GOT3 (cell line): ENCODE measurements at regions not wholly inside any gene's neighbourhood (a gene's known extent, or its start where the extent isn't known, plus 50 kb on each side); places are given as distances from the start of the nearest gene placed in this dataset.
"Not testable (repeated sequence)": the region's sequence is repeated elsewhere in the genome, so short reads cannot be mapped to it uniquely, and the experiment has no call there.

Source experiments
- DNase-seq: peaks from one replicate; lab custom pipeline; 2025; ENCODE audit warnings: mixed read lengths; lab: John Stamatoyannopoulos, UW

DNA sequence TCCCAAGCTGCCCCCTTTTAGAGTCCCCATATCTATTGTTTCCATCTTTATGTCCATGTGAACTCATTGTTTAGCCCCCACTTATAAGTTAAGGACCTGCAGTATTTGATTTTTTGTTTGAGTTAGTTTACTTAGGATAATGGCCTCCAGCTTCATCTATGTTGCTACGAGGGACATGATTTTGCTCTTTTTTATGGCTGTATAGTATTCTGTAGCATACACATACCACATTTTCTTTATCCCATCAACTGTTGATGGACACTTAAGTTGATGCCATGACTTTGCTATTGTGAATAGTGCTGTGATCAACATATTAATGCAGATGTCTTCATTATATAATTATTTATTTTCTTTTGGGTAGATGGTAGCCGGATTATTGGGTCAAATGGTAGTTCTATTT is 576.9 kb downstream of the ANKRD7 start:
- DNase-seq, result no peak

DNA sequence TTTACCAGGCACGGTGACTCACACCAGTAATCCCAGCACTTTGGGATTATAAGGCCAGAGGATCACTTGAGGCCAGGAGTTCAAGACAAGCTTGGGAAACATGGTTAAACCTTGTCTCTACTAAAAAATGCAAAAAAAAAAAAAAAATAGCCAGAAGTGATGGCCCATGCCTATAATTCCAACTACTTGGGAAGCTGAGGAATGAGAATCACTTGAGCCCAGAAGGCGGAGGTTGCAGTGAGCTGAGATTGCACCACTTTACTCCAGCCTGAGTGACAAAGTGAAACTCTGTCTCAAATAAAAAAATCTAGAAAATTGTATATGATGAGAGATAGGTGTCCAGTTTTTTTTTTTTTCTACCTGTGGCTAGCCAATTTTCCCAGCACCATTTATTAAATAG is 578.2 kb downstream of the ANKRD7 start:
- DNase-seq, result no peak

DNA sequence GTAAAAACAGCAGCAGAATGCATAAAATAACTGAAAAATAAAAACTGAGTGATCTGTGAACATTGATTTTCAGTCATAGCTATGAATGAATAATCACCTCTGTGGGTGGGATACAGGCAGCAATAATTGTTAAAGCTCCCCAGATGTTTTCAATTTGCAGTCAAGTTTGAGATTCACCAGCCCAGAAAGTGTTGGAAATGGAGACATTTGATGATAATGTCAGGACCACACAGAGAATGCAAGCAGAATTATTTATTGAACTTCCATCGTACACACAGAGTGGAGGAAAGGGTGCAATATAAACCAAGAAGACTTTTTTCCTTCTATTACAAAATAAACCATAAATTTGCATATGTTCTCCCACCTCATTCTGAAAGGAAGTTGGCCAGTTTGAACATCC is 601.7 kb downstream of the ANKRD7 start:
- DNase-seq, result no peak

DNA sequence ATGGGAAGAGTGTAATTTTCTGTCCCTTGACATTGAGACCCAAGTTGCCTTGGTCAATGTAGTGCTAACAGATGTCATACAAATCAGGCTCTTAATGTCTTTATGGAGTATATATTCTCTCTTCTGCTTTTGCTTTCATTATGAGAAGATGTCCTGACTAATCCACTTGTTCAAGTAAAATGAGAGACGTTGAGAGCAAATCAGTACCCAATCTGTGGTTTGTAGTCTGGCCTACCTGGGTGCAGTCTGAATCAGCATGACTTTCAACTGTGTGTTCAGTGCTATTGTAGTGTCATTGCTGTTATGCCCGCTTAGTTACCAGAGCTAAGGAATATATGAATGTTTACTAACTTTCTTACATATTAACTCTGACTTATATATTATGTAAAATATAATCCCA is 612.4 kb downstream of the ANKRD7 start:
- DNase-seq, result no peak

DNA sequence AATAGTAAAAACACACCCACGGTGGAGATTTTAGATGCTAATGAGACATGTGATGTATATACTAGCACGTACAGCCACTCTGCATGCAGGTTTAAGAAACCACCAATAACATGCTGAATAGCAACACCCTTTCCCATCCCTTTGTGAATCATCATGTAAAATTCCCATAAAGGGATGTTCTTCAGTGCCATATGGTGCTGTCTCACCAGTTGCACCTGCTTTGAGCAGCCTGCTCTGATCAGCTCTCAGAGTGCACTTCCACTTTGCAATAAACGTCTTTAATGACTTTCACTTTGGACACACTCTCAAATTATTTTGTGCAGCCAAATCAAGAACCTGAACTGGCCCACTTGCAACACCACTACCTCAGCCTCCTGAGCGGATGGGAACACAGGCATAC is 615.0 kb downstream of the ANKRD7 start:
- no peak for DNase-seq

DNA sequence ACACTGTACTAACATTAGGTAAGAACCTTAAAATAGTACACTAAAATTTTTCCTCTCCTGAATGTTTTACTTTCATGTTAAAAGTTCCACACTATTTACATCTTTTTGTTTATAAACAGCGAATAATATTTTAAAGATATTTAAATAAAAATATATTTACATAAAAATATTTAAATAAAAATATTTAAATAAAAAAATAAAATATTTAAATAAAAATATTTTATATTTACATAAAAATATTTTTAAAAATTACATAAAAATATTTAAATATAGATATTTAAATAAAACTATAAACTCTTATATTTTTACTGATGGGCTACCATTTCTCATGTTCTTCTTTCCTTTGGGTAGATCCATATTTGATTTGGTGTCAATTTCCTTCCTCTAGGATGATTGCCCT is 619.0 kb downstream of the ANKRD7 start:
- DNase-seq, result no peak

DNA sequence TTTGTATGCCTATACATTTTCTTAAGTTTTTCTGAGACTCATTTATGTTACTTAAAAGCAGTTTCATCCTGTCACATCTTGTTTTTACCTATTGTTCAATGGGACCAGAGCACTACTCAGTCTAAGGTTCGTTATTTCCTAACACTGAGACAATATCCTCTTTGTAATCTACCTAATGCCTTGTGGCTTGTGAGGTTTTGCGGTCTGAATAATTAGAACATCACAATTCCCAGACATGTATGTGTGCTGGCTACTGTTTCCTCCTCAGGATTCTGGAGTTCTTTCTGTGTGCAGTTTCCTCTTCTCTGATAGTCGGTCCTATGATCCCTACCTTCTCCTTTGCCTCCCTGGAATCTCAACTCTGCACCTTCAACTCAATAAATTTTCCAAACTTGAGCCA is 620.2 kb downstream of the ANKRD7 start:
- DNase-seq, result no peak

DNA sequence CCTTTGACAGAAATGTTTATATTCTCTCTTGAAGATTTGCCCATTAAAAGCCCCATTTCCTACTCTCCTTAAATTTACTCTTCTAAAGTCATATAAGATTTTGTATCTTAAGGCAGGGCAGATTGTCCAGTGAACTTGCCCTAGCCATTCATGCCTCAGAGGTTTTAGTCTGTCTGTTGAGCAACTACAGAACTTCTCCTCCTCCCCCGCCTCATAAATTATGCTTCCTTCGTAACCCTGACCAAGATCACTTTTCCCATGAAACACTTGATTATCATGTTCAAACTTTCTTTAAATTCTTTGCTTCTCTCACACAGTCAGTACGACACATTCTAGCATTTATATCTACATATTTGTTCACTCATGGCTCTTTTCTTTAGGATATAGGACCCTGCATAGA is 621.3 kb downstream of the ANKRD7 start:
- DNase-seq, result no peak

DNA sequence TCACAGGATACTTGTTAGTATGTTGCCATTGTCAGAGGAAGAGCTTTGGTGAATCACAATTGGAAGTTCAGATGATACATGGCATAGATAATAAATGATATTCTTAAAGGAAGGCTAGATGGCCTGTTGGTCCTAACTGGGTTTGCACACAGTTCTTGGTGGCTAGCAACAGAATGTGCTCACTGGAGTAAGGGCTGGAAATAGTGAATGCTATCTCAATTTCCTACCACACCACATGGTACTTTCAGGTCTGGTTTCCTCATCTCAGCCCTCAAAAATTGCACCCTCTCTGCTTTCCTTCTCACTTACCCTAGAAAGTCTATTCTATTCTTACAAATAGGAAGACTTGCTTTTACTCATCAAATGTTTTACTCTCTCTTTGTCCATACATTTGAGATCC is 622.5 kb downstream of the ANKRD7 start:
- no peak for DNase-seq

DNA sequence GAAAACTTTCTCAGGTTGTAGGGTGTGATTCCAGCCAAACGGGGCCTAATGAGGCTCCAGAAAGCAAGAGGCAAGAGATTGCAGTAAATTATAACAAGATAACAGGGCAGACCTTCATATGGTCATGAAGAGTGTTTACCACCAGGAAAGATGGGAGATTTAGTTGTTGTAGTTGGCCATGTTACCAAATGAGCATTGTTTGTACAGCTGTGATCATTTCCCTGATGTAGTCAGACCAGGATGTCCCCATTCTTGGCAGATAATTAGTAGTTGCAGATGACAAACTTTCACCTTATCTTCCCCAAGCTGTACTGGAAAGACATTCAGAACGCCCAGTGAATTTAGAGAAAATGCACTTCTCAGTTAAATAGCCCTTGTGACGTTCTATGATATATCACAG is 630.8 kb downstream of the ANKRD7 start:
- no peak for DNase-seq

DNA sequence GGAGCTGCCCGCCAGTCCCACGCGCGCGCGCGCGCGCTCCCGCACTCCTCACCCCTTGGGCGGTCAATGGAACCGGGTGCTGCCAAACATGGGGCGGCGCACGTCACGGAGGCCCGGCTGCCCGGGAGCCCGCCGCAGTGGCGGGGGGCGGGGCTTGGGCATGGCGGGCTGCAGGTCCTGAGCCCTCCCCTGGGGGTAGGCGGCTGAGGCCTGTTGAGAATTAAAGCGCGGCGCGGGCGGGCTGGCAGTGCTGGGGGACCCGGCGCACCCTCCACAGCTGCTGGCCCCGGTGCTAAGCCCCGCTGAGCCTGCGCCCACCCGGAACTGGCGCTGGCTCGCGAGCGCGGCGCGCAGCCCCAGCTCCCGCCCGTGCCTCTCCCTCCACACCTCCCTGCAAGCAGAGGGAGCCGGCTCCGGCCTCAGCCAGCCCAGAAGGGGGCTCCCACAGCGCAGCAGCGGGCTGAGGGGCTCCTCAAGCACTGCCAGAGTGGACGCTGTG is 634.2 kb downstream of the ANKRD7 start:
- no peak for DNase-seq

DNA sequence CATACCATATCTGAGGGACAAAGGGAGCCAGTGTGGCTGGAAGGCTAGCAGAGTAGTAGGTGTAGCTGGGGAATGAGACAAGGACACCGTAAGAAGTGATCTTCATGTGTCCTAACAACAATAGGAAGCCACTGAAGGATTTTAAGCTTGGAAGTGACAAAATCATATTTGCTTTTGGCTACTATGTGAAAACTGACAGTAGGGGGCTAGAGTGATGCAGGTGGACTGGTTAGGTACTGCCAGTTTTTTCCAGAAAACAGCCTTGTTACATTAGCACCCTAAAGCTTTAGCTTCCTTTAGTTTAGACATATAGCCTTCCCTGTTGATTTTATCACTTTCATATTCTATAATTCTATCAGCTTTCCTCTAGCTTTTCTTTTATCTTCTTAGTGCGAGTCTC is 637.1 kb downstream of the ANKRD7 start:
- no peak for DNase-seq

DNA sequence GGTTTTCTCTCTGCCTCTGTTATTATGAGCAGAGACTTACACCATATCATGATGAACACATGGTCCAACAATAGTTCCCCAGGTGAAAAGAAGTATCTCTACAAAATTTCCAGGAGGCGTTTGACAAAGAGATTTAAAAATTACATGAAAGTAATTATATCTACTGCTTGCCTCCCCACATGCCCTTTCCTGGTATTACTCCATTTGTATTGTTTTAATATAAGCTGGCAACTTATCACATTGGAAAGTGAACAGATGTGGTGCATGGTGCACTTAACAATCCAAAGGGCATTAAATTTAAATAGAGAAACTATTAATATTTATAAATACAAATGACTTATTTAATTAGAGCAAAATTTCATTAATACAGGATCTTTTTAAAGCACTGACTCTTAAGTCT is 638.2 kb downstream of the ANKRD7 start:
- DNase-seq, result no peak

DNA sequence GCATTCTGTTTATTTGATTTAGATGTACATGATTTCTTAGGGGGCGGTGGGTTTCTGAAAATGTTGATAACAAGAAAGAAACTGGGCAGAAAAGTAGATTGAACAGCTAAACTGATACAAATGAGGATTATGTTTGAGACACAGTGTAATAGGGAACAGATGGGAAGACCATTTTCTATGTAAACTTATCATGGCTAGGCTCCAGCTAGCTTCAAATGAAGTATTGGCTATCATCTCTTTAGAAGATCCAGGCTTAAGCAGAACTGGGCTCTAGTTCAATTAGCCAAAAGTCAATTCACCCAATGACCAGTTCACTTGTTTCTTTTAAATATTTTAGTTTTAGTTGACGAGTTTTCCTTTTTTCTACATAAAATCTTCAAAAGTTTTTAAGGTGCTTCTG is 639.5 kb downstream of the ANKRD7 start:
- DNase-seq, result no peak

DNA sequence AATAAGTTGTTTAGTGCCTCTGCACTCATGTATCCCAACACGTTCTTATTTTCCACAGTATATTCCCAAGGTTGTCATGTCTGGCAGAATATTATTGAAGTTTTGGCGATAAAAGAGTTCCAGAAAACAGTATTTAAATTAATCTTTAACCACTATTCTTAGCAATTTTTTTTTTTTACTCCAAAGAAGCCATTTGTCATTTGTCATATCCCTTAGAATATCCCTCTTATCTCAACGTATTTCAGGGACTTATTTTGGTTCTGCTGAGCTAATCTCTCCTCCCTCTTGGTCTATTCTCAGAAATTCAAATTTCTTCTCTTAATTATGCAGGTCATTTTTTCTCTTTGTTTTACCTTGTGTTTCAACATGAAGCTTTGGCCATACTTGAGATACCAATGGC is 643.4 kb downstream of the ANKRD7 start:
- DNase-seq, result no peak

DNA sequence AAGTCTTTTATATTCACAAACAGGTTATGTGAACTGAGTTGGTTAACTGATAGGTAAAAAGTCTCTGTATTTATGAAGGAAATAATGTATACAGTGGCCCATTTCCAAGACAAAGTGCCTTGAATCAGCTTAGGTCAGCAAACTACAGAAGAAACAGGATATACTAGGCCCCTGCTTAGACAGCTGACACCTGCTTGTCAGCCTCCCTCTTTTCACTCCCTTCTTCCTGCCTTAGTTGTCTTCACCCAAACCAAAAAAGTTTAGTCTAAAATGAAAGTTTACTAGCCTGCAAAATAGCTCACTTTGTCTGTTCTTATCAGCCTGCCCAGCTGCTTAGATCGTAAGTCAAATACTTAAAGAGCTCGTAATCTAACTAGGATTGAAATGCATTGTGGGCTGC is 644.6 kb downstream of the ANKRD7 start:
- not testable (repeated sequence) for DNase-seq

DNA sequence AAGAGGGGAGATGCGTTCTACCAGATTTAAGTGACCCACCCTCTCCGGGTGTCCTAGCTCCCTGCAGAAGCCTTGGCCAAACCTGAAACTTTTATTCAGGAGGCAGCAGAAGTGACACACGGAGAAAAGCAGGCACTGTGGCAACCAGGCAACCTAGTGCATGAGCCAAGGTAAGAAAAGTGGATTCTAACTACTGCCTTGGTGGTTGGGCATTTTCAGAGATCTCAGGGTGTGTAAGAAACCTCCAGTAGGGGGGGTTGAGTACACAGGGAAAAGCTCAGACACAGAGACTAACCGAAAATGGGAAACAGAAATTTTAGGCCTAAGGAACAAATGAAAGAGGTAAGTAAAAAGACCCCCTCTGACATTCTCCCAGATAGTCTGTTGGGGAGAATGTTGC is 645.7 kb downstream of the ANKRD7 start:
- DNase-seq, result no peak

DNA sequence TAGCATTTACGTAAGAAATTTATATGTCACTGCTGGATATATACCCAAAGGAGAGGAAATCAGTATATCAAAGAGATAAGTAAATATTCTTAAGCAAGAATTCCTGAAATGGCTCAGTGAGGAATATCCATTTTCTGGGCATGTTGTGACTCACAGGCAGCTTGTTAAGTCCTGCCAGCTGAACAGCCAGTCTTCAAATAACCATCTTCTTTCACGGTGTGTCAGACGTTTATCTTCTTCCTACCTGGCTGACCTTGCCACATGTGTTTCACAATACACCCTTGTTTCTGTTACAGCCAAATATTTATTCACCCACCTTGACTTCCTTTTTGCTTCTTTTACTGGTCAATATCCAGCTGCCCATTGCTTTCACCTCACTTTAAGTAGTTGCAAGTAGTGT is 648.1 kb downstream of the ANKRD7 start:
- no peak for DNase-seq

DNA sequence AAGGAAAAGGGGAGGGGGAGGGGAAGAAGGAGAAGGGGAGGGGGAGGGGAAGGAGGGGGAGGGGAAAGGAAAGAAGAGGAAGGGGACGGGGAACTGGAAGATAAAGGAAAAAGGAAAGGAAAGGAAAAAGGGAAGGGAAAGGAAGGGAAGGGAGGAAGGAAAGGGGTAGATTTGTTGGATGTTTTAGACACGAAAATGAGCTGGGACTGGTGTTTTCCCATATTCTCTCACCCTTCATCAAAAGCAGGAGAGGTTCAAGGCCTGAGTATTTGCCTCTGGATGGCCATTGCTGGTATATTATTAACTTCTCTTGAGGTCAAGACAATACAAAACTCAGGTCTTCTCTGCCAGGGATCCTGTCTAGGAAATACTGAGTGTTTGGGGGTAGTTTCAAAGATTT is 652.7 kb downstream of the ANKRD7 start:
- no peak for DNase-seq

DNA sequence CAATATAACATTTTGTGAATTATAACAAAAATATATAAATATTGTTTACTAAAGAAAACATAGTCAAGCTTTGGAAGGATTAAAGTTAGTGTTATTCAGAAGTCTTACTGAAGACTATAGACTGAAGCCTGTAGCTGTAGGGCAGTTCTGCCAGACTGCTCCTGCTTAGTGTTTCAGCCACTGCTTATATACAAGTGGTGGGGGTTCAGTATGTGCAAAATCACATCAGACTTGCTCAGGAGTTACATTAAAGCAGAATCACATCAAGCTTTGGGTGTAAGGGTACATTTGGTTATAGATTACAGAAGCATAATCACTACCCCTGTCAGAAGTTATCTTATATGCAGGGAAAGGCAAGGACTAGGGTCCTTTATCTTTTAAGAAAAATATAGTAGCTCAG is 653.8 kb downstream of the ANKRD7 start:
- no peak for DNase-seq

DNA sequence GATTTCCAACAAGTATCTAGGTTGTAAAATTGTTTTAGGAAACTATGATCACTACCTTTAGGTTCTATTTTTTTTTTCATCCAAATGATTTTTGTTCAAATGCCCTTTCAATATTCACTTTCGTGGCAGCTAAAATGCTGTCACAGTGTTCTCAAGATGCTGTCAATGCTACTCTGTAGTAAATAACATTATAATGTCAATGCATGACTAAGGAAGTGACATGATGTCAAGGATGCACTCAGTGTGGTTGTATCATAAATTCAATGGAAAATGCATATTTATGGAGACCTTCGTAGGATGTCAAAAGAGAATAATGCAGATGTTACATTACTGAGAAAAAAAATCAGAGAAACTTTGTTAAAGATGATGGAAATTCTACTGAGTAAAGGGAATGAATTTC is 673.8 kb downstream of the ANKRD7 start:
- DNase-seq, result no peak

DNA sequence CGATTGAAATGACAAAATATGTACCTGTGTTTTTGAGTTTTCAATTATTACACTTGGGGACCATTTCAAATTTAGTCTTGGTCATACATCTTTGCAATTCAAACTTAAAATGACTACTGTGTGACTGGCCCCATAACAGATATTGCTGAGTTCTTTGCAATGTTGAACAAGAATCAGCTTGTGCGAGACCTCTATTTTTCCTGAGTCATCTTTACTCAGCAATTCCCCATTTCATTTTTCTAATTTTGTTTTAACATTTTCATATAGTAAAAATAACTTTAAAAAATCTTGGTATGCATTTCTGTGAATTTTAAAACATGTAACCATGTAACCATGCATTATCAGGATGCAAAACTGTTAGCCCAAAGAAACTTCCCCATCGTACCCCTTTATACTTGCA is 678.1 kb downstream of the ANKRD7 start:
- no peak for DNase-seq

DNA sequence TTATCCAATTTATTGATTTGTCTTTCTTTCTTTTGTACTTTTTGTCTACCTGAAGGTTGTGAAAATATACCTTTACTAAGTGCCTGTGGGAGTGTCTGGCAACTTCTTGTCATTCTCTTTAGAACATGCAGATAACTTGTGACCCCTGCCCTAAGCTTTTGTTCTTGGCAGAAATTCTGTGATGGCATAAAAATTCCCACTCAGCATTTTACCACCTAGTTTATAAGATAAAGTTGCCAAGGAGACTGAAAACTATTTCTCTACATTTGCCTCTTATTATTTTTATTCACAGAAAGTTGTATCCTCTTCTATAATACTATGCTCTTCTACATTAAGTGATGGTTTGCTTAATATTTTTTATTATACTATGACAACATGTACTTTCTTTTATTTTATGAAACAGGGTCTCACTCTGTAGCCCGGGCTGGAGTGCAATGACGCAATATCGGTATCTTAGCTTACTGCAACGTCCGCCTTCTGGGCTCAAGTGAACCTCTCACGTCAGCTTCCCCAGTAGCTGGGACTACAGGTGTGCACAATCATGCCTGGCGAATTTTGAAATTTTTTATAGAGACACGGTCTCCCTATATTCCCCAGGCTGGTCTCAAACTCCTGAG is 683.5 kb downstream of the ANKRD7 start:
- no peak for DNase-seq

DNA sequence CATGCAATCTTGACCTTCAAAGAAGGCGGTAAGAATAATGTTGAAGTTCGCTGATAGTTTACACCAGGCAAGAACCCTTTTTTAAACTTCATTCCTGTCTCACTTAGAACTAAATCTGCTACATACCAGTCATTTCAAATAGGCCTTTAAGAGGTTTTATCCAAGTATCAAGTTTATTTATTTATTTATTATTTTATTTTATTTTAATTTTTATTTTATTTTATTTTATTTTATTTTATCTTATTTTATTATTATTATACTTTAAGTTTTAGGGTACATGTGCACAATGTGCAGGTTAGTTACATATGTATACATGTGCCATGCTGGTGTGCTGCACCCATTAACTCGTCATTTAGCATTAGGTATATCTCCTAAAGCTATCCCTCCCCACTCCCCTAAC is 691.6 kb downstream of the ANKRD7 start:
- not testable (repeated sequence) for DNase-seq

DNA sequence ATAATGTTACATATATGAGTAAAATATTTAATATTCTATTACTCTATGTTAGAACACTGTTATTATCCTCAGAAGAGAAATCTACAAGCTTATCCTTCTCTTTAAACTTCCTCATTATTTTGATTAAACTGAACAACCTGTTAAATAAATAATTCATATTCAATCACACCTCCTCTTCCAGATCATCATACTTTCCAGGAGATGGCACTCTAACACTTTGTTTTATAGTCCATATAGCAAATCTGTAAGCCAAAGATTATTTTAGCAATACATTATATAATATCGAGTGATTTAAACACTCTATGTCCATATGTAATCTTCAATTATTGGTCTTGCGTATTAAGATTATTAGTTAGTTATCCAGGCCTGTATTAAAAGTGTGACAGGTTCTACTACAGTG is 694.1 kb downstream of the ANKRD7 start:
- DNase-seq, result no peak
